Epithelial cell of prostate (primary cell): ENCODE measurements at regions not wholly inside any gene's neighbourhood (a gene's known extent, or its start where the extent isn't known, plus 50 kb on each side); places are given as distances from the start of the nearest gene placed in this dataset.
"Not testable (repeated sequence)": the region's sequence is repeated elsewhere in the genome, so short reads cannot be mapped to it uniquely, and the experiment has no call there.

ENCODE experiments used
- DNase-seq: peaks from one replicate; pipeline ENCODE4 v3.0.0-alpha.2; 2011; ENCODE audit warnings: low read depth, low spot score
- H3K27ac ChIP-seq: fragments of 450-650 bp; 2 replicates; pipeline ENCODE4 v1.5.1; 2017; ENCODE audit warnings: mild to moderate bottlenecking

DNA sequence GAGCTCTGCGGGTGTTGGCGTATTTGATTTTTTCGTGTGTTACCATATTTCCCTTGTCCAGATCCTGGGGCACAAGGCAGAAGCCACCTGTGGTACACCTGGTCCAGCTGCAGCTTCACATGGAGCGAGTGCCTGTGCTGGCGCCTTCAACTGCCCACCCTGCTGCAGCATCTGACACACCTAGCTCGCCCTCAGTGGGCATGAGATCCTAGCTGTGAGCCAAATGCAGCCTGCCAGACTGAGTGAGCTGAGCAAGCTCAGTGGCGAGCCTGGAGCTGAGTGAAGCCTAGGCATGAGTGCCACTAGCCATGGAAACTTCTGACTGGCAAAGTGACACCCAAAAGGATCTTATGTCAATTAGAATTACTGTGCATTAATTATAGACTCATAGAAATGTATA is 1226.8 kb upstream of the FLRT2 start:
- H3K27ac ChIP-seq, result no peak overlapping the region
- no peak for DNase-seq

- no peak overlapping the region for H3K27ac ChIP-seq
- DNase-seq, result no peak
Measured at GRCh38 chr14:84312551-84312950, 1217.4 kb upstream of the FLRT2 start.

DNA sequence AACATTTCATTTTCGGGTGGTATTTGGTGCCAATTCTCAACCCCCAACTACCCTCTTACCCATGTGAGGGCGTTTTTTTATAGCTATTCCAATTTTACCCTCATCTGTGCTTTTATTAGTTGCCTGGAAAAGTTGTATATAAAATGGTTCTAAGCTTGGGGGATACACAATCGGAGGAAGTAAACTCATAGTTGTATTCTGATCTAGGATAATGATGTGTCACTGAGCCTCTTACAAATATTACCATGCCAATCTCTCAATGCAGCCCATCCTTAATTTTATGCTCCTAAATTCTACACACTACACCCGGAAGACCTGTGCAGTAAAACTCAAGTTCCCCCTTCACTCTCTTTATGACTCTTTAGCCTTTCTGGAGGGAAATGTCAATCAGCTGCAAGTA is 1206.5 kb upstream of the FLRT2 start:
- DNase-seq, result no peak

GRCh38 chr14:84323978-84324377 is 1206.0 kb upstream of the FLRT2 start:
- H3K27ac ChIP-seq, result peak overlapping the region; percentile 47
- DNase-seq, result no peak

More for the DNA sequence above, 1206.5 kb upstream of the FLRT2 start:
- peak overlapping the region; percentile 47 for H3K27ac ChIP-seq

- no peak for DNase-seq
- no peak overlapping the region for H3K27ac ChIP-seq
Measured at GRCh38 chr14:84336433-84336832, 1193.5 kb upstream of the FLRT2 start.

- DNase-seq, result no peak
- no peak overlapping the region for H3K27ac ChIP-seq
Measured at GRCh38 chr14:84340938-84341337, 1189.0 kb upstream of the FLRT2 start.

DNA sequence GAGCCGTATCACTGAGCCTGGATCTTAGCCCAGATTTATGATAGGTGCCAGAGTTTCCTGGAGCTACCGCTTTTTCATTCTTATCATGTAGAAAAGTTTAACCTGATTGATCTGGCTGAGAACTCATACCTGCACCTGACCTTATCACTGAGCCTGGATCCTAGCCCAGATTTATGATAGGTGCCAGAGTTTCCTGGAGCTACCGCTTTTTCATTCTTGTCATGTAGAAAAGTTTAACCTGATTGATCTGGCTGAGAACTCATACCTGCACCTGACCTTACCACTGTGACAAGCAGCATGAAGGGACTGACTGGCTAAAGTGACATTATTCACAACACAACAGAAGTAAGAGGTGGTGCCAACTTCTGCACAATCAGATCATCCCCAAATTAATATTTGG is 1188.1 kb upstream of the FLRT2 start:
- not testable (repeated sequence) for H3K27ac ChIP-seq, DNase-seq

DNA sequence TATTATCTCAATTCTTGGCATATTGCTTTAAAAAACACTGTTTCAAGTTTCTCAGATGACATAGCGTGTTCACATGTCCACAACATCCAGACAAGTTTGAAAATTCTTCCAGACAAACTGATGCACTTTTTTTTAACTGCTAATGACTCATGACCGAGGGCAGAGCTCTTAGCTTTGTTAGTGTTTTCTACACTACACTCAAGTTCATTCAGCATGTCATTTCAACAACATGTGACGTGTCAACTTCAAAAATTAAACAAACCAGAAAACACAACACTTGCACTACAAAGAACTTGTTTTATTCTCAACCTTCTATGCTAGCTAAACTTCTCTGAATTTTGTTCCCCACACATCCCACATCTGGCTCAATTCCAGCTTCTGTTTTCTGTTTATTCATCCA is 1186.3 kb upstream of the FLRT2 start:
- no peak for DNase-seq
- H3K27ac ChIP-seq, result no peak overlapping the region

DNA sequence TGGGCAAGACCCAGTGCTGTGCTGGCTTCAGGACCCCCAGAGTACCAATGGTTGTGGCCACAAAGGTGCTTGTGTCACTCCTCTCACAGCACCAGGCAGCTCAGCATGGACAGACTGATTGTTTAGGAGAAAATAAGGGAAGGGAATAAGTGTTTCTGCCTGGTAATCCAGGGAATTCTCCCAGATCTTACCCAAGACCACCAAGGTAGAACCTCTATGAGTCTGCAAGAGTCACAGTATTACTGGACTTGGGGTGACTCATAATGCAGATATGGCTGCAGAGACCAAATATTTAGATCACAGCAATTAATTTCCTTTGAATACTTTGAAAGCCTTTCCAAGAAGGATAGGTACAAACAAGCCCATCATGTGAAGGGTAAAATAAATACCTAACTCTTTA is 1178.3 kb upstream of the FLRT2 start:
- no peak for DNase-seq
- H3K27ac ChIP-seq, result no peak overlapping the region

DNA sequence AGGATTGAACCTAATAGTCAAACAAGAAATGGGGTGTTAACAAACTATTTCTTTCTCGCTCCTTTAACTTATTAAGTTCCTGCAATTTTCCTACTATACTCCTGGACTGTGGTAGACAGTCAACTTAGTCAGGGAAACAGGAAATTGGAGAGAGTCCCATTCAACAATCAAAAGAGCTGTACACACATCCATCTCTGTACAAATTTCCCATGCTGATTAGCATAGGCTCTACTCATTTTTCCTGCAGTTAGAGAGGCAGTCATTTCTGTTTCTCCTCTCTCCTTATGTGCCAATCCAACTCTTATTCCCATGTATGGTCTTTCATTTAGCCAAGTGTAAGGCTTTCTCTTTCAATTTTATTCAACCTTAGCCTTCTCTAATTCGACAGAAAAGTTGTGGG is 1168.5 kb upstream of the FLRT2 start:
- no peak overlapping the region for H3K27ac ChIP-seq
- no peak for DNase-seq

DNA sequence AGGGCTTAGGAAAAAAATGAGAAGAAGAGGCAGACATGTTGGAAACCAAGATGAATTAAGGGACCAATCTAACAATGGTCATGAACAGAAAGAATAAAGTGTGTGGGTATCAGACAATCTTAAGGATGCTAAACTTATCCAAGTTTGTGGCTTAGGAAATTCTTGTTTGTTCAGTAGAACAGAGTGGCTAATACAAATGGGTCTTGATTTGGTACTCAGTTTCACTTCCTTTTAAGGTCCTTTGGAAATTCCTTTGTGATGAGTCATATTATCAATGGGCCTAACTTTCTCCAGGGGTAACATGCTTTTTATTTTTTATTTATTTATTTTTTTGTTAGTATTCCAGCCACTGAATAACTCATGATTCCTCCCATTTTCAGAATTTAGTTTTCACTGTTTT is 1154.7 kb upstream of the FLRT2 start:
- no peak for DNase-seq
- no peak overlapping the region for H3K27ac ChIP-seq

- no peak overlapping the region for H3K27ac ChIP-seq
- no peak for DNase-seq
Measured at GRCh38 chr14:84390010-84390409, 1139.9 kb upstream of the FLRT2 start.

DNA sequence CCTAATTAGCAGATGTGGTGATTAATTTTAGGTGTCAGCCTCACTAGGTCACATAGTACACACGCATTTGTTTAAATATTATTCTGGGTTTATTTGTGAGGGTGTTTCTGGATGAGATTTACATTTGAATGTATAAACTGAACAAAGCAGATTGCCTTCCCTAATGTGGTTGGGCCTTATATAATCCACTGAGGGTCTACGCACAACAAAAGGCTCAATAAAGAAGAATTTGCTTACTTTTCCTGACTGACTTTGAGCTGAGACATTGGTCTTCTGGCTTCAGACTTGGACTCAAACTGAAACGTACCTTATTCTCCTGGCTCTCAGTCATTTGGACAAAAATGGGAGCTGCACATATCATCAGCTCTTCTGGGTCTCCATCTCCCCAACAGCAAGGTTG is 1132.3 kb upstream of the FLRT2 start:
- no peak for DNase-seq
- H3K27ac ChIP-seq, result no peak overlapping the region

- H3K27ac ChIP-seq, result no peak overlapping the region
- DNase-seq, result no peak
Measured at GRCh38 chr14:84399296-84399910, 1130.5 kb upstream of the FLRT2 start.

DNA sequence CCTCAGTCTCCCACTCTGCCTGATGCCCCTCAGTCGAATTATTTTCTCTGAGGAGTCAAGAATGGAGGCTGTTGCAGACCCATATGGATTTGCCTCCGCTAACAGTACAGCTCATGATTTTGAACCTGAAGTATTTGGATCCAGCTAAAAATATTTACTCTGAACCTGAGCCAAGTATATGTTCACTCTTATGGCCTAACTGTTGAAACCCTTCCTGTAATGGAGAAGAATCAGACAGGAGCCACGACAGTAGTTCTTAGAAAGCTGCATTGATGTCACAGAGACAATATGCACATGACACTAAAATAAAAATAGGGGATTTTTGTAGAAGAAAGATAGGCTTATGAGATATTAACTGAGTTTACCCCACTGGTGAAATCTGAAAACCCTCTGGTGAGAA is 1128.3 kb upstream of the FLRT2 start:
- H3K27ac ChIP-seq, result no peak overlapping the region
- no peak for DNase-seq

DNA sequence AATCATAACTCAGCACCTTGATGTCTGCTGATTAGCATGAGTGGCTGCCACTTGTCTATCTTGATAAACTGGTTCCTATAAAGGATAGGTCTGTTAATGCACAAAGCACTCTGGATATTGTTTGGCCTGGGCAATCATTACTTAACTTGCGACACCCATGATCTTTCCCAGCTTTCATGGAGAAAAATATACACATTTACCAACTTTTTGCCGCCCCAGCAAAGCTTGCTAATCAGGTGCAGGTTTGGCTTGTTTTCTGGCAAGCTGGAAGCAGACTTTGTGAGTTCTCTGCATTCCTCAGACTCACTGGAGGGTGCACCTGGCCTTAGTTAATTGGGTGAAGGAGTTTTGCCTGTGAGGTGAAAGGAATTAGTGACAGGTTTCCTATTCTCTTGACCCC is 1126.4 kb upstream of the FLRT2 start:
- DNase-seq, result no peak
- no peak overlapping the region for H3K27ac ChIP-seq

- H3K27ac ChIP-seq, result no peak overlapping the region
- DNase-seq, result no peak
Measured at GRCh38 chr14:84404246-84404645, 1125.7 kb upstream of the FLRT2 start.

- no peak overlapping the region for H3K27ac ChIP-seq
- no peak for DNase-seq
Measured at GRCh38 chr14:84409435-84409834, 1120.5 kb upstream of the FLRT2 start.

DNA sequence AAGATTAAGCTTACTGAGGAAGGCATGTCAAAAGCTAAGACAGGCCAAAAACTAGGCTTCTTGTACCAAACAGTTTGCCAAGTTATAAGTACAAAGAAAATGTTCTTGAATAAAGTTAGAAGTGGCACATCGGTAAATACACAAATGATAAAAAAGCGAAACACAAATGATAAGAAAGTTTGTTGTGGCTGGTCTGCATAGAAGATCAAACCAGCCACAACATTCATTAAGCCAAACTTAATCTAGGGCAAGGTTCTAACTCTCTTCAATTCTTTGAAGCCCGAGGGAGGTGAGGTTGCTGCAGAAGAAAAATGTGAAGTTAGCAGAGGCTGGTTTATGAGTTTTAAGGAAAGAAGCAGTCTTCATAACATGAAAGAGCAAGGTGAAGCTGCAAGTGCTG is 1119.6 kb upstream of the FLRT2 start:
- H3K27ac ChIP-seq, result no peak overlapping the region
- no peak for DNase-seq

DNA sequence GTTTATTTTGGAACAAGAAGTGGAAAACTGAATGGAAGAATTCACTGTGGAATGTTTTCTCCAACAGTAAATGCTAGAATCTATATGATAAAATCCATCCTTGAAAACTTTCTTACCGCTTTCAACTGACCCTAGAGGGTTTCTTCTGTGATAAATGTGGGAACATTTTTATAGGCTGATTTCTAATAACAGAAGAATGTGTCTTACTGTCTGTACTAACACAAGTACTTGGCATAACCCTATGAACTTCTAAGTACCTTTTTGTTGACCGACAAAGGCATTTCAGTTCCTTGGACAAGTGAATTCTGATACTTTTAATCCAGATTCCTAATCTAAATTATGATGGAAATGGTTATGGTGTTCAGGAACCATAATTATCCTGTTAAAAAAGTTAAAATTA is 1109.7 kb upstream of the FLRT2 start:
- no peak for DNase-seq
- no peak overlapping the region for H3K27ac ChIP-seq

DNA sequence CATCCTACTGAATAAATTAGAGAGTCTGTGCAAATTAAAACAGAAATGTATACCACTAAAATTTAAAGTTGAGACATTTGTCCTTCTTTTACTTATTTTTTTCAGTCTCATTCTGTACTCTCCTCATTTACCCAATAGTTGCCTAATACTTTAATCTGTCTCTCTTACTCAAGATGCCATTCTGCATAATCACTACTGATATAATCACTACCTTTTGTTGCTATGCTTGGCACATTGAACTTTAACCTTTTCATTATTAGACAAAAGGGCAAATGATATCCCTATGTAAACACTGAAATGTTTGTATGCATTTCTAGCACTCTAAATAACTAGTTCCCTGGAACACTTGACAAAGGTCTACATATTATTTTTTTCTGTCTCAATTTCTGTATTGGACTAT is 1108.3 kb upstream of the FLRT2 start:
- no peak for DNase-seq
- H3K27ac ChIP-seq, result no peak overlapping the region

DNA sequence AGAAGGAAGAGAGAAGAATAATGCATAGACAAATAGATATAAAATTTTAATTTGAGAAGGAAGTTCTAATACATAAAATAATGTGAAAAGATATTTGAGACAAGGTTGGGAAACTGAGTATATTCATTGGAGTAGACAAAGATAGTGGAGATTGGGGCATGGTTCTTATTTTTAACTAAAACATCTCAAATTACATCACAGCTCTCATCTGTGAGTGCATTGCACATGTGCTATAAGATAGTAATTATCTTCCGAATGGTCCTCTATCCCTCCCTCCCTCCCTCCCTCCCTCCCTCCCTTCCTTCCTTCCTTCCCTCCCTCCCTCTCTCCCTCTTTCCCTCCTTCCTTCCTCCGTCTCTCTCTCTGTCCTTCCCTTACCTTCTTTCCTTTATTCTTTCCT is 1104.0 kb upstream of the FLRT2 start:
- no peak for DNase-seq
- H3K27ac ChIP-seq, result no peak overlapping the region

GRCh38 chr14:84432676-84433075 is 1097.3 kb upstream of the FLRT2 start:
- no peak overlapping the region for H3K27ac ChIP-seq
- DNase-seq, result no peak
